H1 (cell line): ENCODE measurements at regions not wholly inside any gene's neighbourhood (a gene's known extent, or its start where the extent isn't known, plus 50 kb on each side); places are given as distances from the start of the nearest gene placed in this dataset.

ENCODE experiments used
- CBX5 ChIP-seq: fragments of 300-800, 300-1000 bp; sonication (generic); IDR thresholded peaks from 2 replicates; pipeline ENCODE4 v1.7.1; 2016; ENCODE audit warnings: antibody characterized with exemption, low read length, low read depth
- CREB1 ChIP-seq: IDR thresholded peaks from 2 replicates; pipeline ENCODE4 v1.6.1; 2012; ENCODE audit warnings: inconsistent platforms
- EZH2 ChIP-seq: fragments of 200-600 bp; sonication (generic); IDR thresholded peaks from 2 replicates; pipeline ENCODE4 v1.7.1; 2012; ENCODE audit warnings: low read depth, mild to moderate bottlenecking, moderate library complexity, low read length, inconsistent platforms; ENCODE audit not compliant: severe bottlenecking
- POLR2AphosphoS5 ChIP-seq: IDR thresholded peaks from 2 replicates; pipeline ENCODE4 v1.6.1; 2011; ENCODE audit warnings: low read depth, low read length
- RAD21 ChIP-seq, 2 experiments: IDR thresholded peaks in 1 of 2; conservative IDR thresholded peaks in 1 of 2; 2 replicates each; pipeline ENCODE4 v1.6.1; 2011; ENCODE audit warnings: low read depth in 2 of 2, low read length in 2 of 2, improper control_type of control experiment in 1 of 2, inconsistent platforms in 1 of 2, mild to moderate bottlenecking in 1 of 2, moderate library complexity in 1 of 2
- TF ChIP-seq, protein P1 (sequence below): fragments of 300-600 bp; sonication (generic); IDR thresholded peaks from 2 replicates; pipeline ENCODE4 v1.7.1; 2012; ENCODE audit warnings: low read length, moderate library complexity, mild to moderate bottlenecking, inconsistent platforms; ENCODE audit not compliant: insufficient replicate concordance

DNA sequence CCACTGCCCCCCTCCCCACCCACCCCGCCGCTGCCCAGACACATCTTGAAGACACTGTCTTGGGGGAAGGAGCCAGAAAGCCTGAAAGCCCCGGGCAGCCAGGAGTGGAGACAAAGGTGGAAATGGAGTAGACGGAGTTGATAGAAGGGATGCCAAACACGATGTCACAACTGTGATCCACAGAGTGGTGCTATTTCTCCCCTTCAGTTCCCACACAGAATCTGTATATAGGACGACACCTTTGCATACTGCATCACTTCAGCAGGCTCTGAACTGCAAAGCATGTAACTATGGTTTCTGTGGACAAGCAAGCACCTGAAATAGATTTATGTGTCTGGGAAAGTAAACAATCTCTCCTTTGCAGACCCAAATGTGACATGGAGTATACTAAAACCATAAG is 56.4 kb upstream of the F13A1 start:
- TF ChIP-seq CREB1 (no peak), EZH2 (no peak), POLR2AphosphoS5 (no peak), RAD21 (IDR thresholded peaks at IDR 0.05 in 1 of 2, conservative IDR thresholded peaks at IDR 0.05 in 1 of 2; ENCODE audit: low read depth in 2 of 2, low read length in 2 of 2) (no peak), CBX5 (no peak)
- TF ChIP-seq, protein P1, sequence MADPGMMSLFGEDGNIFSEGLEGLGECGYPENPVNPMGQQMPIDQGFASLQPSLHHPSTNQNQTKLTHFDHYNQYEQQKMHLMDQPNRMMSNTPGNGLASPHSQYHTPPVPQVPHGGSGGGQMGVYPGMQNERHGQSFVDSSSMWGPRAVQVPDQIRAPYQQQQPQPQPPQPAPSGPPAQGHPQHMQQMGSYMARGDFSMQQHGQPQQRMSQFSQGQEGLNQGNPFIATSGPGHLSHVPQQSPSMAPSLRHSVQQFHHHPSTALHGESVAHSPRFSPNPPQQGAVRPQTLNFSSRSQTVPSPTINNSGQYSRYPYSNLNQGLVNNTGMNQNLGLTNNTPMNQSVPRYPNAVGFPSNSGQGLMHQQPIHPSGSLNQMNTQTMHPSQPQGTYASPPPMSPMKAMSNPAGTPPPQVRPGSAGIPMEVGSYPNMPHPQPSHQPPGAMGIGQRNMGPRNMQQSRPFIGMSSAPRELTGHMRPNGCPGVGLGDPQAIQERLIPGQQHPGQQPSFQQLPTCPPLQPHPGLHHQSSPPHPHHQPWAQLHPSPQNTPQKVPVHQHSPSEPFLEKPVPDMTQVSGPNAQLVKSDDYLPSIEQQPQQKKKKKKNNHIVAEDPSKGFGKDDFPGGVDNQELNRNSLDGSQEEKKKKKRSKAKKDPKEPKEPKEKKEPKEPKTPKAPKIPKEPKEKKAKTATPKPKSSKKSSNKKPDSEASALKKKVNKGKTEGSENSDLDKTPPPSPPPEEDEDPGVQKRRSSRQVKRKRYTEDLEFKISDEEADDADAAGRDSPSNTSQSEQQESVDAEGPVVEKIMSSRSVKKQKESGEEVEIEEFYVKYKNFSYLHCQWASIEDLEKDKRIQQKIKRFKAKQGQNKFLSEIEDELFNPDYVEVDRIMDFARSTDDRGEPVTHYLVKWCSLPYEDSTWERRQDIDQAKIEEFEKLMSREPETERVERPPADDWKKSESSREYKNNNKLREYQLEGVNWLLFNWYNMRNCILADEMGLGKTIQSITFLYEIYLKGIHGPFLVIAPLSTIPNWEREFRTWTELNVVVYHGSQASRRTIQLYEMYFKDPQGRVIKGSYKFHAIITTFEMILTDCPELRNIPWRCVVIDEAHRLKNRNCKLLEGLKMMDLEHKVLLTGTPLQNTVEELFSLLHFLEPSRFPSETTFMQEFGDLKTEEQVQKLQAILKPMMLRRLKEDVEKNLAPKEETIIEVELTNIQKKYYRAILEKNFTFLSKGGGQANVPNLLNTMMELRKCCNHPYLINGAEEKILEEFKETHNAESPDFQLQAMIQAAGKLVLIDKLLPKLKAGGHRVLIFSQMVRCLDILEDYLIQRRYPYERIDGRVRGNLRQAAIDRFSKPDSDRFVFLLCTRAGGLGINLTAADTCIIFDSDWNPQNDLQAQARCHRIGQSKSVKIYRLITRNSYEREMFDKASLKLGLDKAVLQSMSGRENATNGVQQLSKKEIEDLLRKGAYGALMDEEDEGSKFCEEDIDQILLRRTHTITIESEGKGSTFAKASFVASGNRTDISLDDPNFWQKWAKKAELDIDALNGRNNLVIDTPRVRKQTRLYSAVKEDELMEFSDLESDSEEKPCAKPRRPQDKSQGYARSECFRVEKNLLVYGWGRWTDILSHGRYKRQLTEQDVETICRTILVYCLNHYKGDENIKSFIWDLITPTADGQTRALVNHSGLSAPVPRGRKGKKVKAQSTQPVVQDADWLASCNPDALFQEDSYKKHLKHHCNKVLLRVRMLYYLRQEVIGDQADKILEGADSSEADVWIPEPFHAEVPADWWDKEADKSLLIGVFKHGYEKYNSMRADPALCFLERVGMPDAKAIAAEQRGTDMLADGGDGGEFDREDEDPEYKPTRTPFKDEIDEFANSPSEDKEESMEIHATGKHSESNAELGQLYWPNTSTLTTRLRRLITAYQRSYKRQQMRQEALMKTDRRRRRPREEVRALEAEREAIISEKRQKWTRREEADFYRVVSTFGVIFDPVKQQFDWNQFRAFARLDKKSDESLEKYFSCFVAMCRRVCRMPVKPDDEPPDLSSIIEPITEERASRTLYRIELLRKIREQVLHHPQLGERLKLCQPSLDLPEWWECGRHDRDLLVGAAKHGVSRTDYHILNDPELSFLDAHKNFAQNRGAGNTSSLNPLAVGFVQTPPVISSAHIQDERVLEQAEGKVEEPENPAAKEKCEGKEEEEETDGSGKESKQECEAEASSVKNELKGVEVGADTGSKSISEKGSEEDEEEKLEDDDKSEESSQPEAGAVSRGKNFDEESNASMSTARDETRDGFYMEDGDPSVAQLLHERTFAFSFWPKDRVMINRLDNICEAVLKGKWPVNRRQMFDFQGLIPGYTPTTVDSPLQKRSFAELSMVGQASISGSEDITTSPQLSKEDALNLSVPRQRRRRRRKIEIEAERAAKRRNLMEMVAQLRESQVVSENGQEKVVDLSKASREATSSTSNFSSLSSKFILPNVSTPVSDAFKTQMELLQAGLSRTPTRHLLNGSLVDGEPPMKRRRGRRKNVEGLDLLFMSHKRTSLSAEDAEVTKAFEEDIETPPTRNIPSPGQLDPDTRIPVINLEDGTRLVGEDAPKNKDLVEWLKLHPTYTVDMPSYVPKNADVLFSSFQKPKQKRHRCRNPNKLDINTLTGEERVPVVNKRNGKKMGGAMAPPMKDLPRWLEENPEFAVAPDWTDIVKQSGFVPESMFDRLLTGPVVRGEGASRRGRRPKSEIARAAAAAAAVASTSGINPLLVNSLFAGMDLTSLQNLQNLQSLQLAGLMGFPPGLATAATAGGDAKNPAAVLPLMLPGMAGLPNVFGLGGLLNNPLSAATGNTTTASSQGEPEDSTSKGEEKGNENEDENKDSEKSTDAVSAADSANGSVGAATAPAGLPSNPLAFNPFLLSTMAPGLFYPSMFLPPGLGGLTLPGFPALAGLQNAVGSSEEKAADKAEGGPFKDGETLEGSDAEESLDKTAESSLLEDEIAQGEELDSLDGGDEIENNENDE, result no peak
